ENCODE measurements at regions not wholly inside any gene's neighbourhood (a gene's known extent, or its start where the extent isn't known, plus 50 kb on each side); places are given as distances from the start of the nearest gene placed in this dataset.

DNA sequence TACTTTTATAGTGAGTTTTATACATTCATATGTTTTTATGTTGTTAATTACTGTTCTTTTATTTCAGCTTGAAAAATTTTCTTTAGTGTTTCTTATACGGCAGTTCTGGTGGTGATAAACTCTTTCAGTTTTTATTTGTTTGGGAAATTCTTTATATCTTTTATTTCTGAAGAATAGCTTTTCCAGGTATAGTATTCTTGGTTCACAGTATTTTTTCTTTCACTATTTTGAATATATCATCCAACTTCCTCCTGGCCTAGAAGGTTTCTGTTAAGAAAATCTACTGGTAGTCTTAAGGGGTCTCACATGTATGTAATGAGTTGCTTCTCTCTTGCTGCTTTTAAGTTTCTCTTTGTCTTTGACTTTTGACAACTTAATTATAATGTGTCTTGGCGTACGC is 79.4 kb downstream of the NXNL2 start:
- Histone ChIP-seq H3K9ac (replicated peaks in 1 of 4; ENCODE audit: extremely low read depth in 1 of 4, low read depth in 3 of 4, low read length in 3 of 4) (no peak overlapping the region), H2BK5ac (ENCODE audit: low read depth, low read length) (no peak overlapping the region), H3K79me2 (ENCODE audit: control insufficient read depth in 1 of 2, insufficient read depth in 2 of 2, low read length in 2 of 2) (no peaks in the 10 kb centered on the region), H2AK5ac (ENCODE audit: low read depth, low read length) (no peak overlapping the region), H3K4me1 (replicated peaks in 1 of 4; ENCODE audit: control insufficient read depth in 3 of 4, insufficient read depth in 4 of 4, low read length in 3 of 4) (no peaks in the 10 kb centered on the region), H2BK120ac (replicated peaks; ENCODE audit: low read depth, low read length) (no peak overlapping the region), H3K4me2 (ENCODE audit: insufficient read depth in 1 of 2, low read depth in 2 of 2, low read length in 2 of 2) (no peak overlapping the region), H3K23me2 (ENCODE audit: low read depth, low read length) (no peaks in the 10 kb centered on the region), H3K36me3 (ENCODE audit: control insufficient read depth in 2 of 4, insufficient read depth in 4 of 4, low read length in 3 of 4) (no peaks in the 10 kb centered on the region), H3K79me1 (ENCODE audit: low read depth, low read length) (no peaks in the 10 kb centered on the region), H3K27ac (ENCODE audit: low read depth, low read length) (no peak overlapping the region), H2BK15ac (ENCODE audit: low read length) (no peak overlapping the region), H3K23ac (ENCODE audit: insufficient read length) (no peak overlapping the region), H3K27me3 (replicated peaks in 1 of 4; ENCODE audit: control insufficient read depth in 3 of 4, extremely low read depth in 1 of 4, insufficient read depth in 3 of 4, low read length in 3 of 4) (peaks cover 0 to 1% (median 0%) of the 10 kb centered on the region in 4 experiments; a peak in 1 of 7 replicates), H4K20me1 (replicated peaks in 1 of 2; ENCODE audit: control insufficient read depth in 1 of 2, insufficient read depth in 2 of 2, low read length in 2 of 2) (no peaks in the 10 kb centered on the region), H3K56ac (replicated peaks; ENCODE audit: insufficient read length, low read depth, low read length) (no peak overlapping the region), H2AFZ (ENCODE audit: low read length) (no peak overlapping the region), H3K4ac (replicated peaks; ENCODE audit: insufficient read length, low read depth, low read length) (no peak overlapping the region), H4K5ac (ENCODE audit: insufficient read length, low read depth, low read length) (no peak overlapping the region), H3K18ac (ENCODE audit: extremely low read depth, low read length) (no peak overlapping the region), H3K4me3 (ENCODE audit: extremely low read depth in 1 of 4, insufficient read depth in 2 of 4, low read depth in 3 of 4, low read length in 4 of 4) (no peak overlapping the region), H4K91ac (replicated peaks; ENCODE audit: insufficient read length, low read length) (no peak overlapping the region), H3K9me3 (ENCODE audit: insufficient read depth in 2 of 2, low read depth in 1 of 2, low read length in 1 of 2) (no peaks in the 10 kb centered on the region; a peak in 1 of 4 replicates), H2BK12ac (ENCODE audit: low read depth, low read length) (no peak overlapping the region), H2BK20ac (ENCODE audit: low read length) (no peak overlapping the region), H4K8ac (ENCODE audit: extremely low read depth, insufficient read depth, low read length) (no peak overlapping the region), H3K14ac (ENCODE audit: insufficient read length) (no peak overlapping the region)
- WGBS, 2 experiments (ENCODE audit: extremely low coverage in 1 of 2, insufficient coverage in 1 of 2, insufficient read length in 1 of 2, insufficient replicate concordance in 2 of 2, low coverage in 1 of 2, low lambda C conversion rate in 2 of 2, missing lambda C conversion rate in 1 of 2): 89% methylated on average over 3 of the region's 3 CpGs; no CpG with 5 or more reads in 1 of the 2 experiments
- CTCF ChIA-PET (ENCODE audit: partially characterized antibody): interaction anchor here (1.1 kb wide), 1 partner anchor 9 kb away, joined by 3 read pairs; no protein-coding TSS in a partner anchor
- no peak for FAIRE-seq
- POLR2A ChIA-PET (ENCODE audit: partially characterized antibody): no interaction called here
- no peak for DNase-seq (ENCODE audit: low read depth in 1 of 2, low spot score in 2 of 2)
- no peak for TF ChIP-seq RAD21 (IDR thresholded peaks at IDR 0.05 in 1 of 2, conservative IDR thresholded peaks at IDR 0.05 in 1 of 2; ENCODE audit: low read depth in 2 of 2, low read length in 2 of 2)
- TF ChIP-seq SAP30 (IDR thresholded peaks at IDR 0.05; ENCODE audit: insufficient read depth, insufficient replicate concordance, low read length): no peak
- TF ChIP-seq TBP (IDR thresholded peaks at IDR 0.05; ENCODE audit: low read depth, low read length): no peak
- TF ChIP-seq NRF1 (IDR thresholded peaks at IDR 0.05; ENCODE audit: low read depth, low read length): no peak
- TF ChIP-seq RBBP5 (IDR thresholded peaks at IDR 0.05; ENCODE audit: borderline replicate concordance, low read depth, low read length): no peak
- no peak for TF ChIP-seq ZNF274 (IDR thresholded peaks at IDR 0.05; ENCODE audit: borderline replicate concordance, extremely low read depth, low read length)
- TF ChIP-seq CHD1 (IDR thresholded peaks at IDR 0.05; ENCODE audit: low read depth, low read length): no peak
- TF ChIP-seq SRF (IDR thresholded peaks at IDR 0.05; ENCODE audit: low read depth, low read length): no peak
- no peak for TF ChIP-seq EGR1 (IDR thresholded peaks at IDR 0.05; ENCODE audit: borderline replicate concordance, low read depth, low read length)
- no peak for TF ChIP-seq SIX5 (IDR thresholded peaks at IDR 0.05; ENCODE audit: low read depth, low read length)
- no peak for TF ChIP-seq ASH2L (IDR thresholded peaks at IDR 0.05; ENCODE audit: low read length)
- TF ChIP-seq TAF1 (IDR thresholded peaks at IDR 0.05; ENCODE audit: low read depth, low read length): no peak
- no peak for TF ChIP-seq PHF8 (conservative IDR thresholded peaks at IDR 0.05; ENCODE audit: low read depth, low read length)
- no peak for TF ChIP-seq TCF12 (IDR thresholded peaks at IDR 0.05; ENCODE audit: low read depth, low read length)
- TF ChIP-seq, protein P1, sequence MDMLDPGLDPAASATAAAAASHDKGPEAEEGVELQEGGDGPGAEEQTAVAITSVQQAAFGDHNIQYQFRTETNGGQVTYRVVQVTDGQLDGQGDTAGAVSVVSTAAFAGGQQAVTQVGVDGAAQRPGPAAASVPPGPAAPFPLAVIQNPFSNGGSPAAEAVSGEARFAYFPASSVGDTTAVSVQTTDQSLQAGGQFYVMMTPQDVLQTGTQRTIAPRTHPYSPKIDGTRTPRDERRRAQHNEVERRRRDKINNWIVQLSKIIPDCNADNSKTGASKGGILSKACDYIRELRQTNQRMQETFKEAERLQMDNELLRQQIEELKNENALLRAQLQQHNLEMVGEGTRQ (IDR thresholded peaks at IDR 0.05; ENCODE audit: low read length): no peak

All from H1 (cell line).